Suprapubic skin (tissue), 3 donors: ENCODE measurements at regions not wholly inside any gene's neighbourhood (a gene's known extent, or its start where the extent isn't known, plus 50 kb on each side); places are given as distances from the start of the nearest gene placed in this dataset.

ENCODE experiments used
- EP300 ChIP-seq: sonication (generic); formaldehyde crosslinking; IDR thresholded peaks from one replicate; pipeline ENCODE4 v1.6.1; 2017; ENCODE audit warnings: antibody characterized with exemption
- POLR2A ChIP-seq, 2 donors: fragments of 450-650 bp; IDR thresholded peaks; one replicate each; pipeline ENCODE4 v1.6.1; 2017; ENCODE audit warnings: antibody characterized with exemption in 2 of 2, mild to moderate bottlenecking in 2 of 2, moderate library complexity in 2 of 2
- TF ChIP-seq, protein P1 (sequence below), 2 donors: fragments of 200-600 bp in 1 of 2; fragments of 450-650 bp in 1 of 2; sonication (generic) in 1 of 2; IDR thresholded peaks; one replicate each; pipeline ENCODE4 v1.5.1; 2016 to 2019; ENCODE audit warnings: antibody characterized with exemption in 2 of 2, mild to moderate bottlenecking in 1 of 2, moderate library complexity in 1 of 2

DNA sequence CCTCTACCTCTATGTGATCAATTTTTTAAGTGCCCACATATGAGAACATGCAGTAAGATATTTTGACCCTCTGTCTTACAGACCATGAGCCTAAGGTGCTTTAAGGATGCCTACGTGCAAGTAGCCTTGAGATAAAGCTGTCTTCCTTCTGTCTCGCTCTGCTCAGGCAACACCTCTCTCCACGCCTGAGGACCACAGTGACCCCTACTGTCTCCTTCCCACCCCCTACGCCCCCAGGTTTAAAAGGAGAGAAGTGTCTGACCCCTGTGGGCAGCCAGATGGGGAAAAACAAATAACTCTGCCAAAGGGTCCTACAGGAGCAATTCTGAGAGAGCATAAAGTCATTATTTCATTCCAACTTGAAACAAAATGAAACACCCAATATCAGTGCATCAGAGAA, 286.4 kb upstream of the TMEM132C start:
- TF ChIP-seq, protein P1, sequence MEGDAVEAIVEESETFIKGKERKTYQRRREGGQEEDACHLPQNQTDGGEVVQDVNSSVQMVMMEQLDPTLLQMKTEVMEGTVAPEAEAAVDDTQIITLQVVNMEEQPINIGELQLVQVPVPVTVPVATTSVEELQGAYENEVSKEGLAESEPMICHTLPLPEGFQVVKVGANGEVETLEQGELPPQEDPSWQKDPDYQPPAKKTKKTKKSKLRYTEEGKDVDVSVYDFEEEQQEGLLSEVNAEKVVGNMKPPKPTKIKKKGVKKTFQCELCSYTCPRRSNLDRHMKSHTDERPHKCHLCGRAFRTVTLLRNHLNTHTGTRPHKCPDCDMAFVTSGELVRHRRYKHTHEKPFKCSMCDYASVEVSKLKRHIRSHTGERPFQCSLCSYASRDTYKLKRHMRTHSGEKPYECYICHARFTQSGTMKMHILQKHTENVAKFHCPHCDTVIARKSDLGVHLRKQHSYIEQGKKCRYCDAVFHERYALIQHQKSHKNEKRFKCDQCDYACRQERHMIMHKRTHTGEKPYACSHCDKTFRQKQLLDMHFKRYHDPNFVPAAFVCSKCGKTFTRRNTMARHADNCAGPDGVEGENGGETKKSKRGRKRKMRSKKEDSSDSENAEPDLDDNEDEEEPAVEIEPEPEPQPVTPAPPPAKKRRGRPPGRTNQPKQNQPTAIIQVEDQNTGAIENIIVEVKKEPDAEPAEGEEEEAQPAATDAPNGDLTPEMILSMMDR (IDR thresholded peaks at IDR 0.05), result no peak
- TF ChIP-seq POLR2A (IDR thresholded peaks at IDR 0.05) (no peak), EP300 (no peak)
